ENCODE measurements at regions not wholly inside any gene's neighbourhood (a gene's known extent, or its start where the extent isn't known, plus 50 kb on each side); places are given as distances from the start of the nearest gene placed in this dataset.

GRCh38 chr1:232451506-232451905 lies 178.4 kb downstream of the SIPA1L2 start:
- TF ChIP-seq POLR2A (IDR thresholded peaks at IDR 0.05; ENCODE audit: low read depth, low read length) (no peak), CEBPB (IDR thresholded peaks at IDR 0.05; ENCODE audit: low read depth, low read length) (no peak), CTCF (conservative IDR thresholded peaks at IDR 0.05; ENCODE audit: low read depth, low read length) (no peak), MAZ (IDR thresholded peaks at IDR 0.05; ENCODE audit: borderline replicate concordance, low read depth, low read length) (no peak)

Data from IMR-90 (cell line).